PFSK-1 (cell line): ENCODE measurements at regions not wholly inside any gene's neighbourhood (a gene's known extent, or its start where the extent isn't known, plus 50 kb on each side); places are given as distances from the start of the nearest gene placed in this dataset.

Experiments used
- FOXP2 ChIP-seq: optimal IDR thresholded peaks from 2 replicates; pipeline ENCODE3; 2011; ENCODE audit warnings: borderline replicate concordance, control low read depth, inconsistent platforms; ENCODE audit not compliant: insufficient read depth; ENCODE audit errors: extremely low read length, extremely low read depth
- POLR2AphosphoS5 ChIP-seq: IDR thresholded peaks from 2 replicates; pipeline ENCODE4 v1.6.1; 2012; ENCODE audit warnings: low read depth, mild to moderate bottlenecking, control low read depth, low read length, moderate library complexity
- REST ChIP-seq, 2 experiments: IDR thresholded peaks; 2 replicates each; pipeline versions ENCODE4 v1.6.1 to v1.8.0; 2011 to 2012; ENCODE audit warnings: low read depth in 2 of 2, low read length in 2 of 2, control low read depth in 1 of 2, inconsistent platforms in 1 of 2, mild to moderate bottlenecking in 1 of 2, moderate library complexity in 1 of 2; ENCODE audit not compliant: insufficient read depth in 1 of 2
- SIN3A ChIP-seq: IDR thresholded peaks from 2 replicates; pipeline ENCODE4 v1.6.1; 2012; ENCODE audit warnings: mild to moderate bottlenecking, low read length, moderate library complexity, borderline replicate concordance; ENCODE audit not compliant: insufficient read depth
- TAF1 ChIP-seq: IDR thresholded peaks from 2 replicates; pipeline ENCODE4 v1.6.1; 2012; ENCODE audit warnings: low read length, control low read depth, borderline replicate concordance; ENCODE audit not compliant: insufficient read depth

- TF ChIP-seq TAF1, result no peak
- no peak for TF ChIP-seq SIN3A
- TF ChIP-seq FOXP2, result no peak
- no peak for TF ChIP-seq REST (IDR thresholded peaks at IDR 0.05; ENCODE audit: insufficient read depth in 1 of 2, low read depth in 2 of 2, low read length in 2 of 2)
- TF ChIP-seq POLR2AphosphoS5, result no peak
Measured at GRCh38 chr6:92086750-92087149, 1332.6 kb downstream of the EPHA7 start.

- TF ChIP-seq POLR2AphosphoS5 (no peak), SIN3A (no peak), FOXP2 (no peak)
Measured at GRCh38 chr6:92072387-92072786, 1347.0 kb downstream of the EPHA7 start.

GRCh38 chr6:92069781-92070180 is 1349.6 kb downstream of the EPHA7 start:
- TF ChIP-seq REST (IDR thresholded peaks at IDR 0.05; ENCODE audit: insufficient read depth in 1 of 2, low read depth in 2 of 2, low read length in 2 of 2), result no peak
- no peak for TF ChIP-seq TAF1
- TF ChIP-seq SIN3A, result no peak
- no peak for TF ChIP-seq FOXP2
- TF ChIP-seq POLR2AphosphoS5, result no peak

GRCh38 chr6:92052513-92052912 is 1366.8 kb downstream of the EPHA7 start:
- no peak for TF ChIP-seq SIN3A
- no peak for TF ChIP-seq POLR2AphosphoS5
- TF ChIP-seq TAF1, result no peak
- TF ChIP-seq REST (IDR thresholded peaks at IDR 0.05; ENCODE audit: insufficient read depth in 1 of 2, low read depth in 2 of 2, low read length in 2 of 2), result no peak

GRCh38 chr6:92050216-92050615 is 1369.1 kb downstream of the EPHA7 start:
- TF ChIP-seq FOXP2, result no peak
- no peak for TF ChIP-seq TAF1
- TF ChIP-seq SIN3A, result no peak
- no peak for TF ChIP-seq POLR2AphosphoS5
- TF ChIP-seq REST (IDR thresholded peaks at IDR 0.05; ENCODE audit: insufficient read depth in 1 of 2, low read depth in 2 of 2, low read length in 2 of 2), result no peak
